Heart right ventricle (tissue), 16 donors: ENCODE measurements at regions not wholly inside any gene's neighbourhood (a gene's known extent, or its start where the extent isn't known, plus 50 kb on each side); places are given as distances from the start of the nearest gene placed in this dataset.
A peak's percentile ranks its signal among the peaks of the same experiment; 100 is the strongest.

Source experiments
- ATAC-seq, 8 donors: fragments of 200-7000 bp; cut with Tn5 transposase; one replicate each; pipeline ENCODE4 v1.9.1; 2020; ENCODE audit warnings: mild to moderate bottlenecking in 8 of 8, moderate library complexity in 8 of 8, moderate number of reproducible peaks in 1 of 8
- DNase-seq, 2 donors: peaks; one replicate each; pipeline ENCODE4 v3.0.0-alpha.2; 2020
- H3K27ac ChIP-seq, 10 donors: fragments of 200-600 bp; sonication (generic) in 2 of 10; one replicate each; pipeline versions ENCODE4 v1.5.0 to v1.8.0; 2020 to 2022; ENCODE audit warnings: mild to moderate bottlenecking in 3 of 10
- H3K27me3 ChIP-seq, 7 donors: fragments of 200-600 bp; one replicate each; pipeline ENCODE4 v1.8.0; 2021 to 2022; ENCODE audit warnings: mild to moderate bottlenecking in 2 of 7
- H3K36me3 ChIP-seq, 9 donors: fragments of 200-600 bp; sonication (generic) in 1 of 9; one replicate each; pipeline versions ENCODE4 v1.5.0 to v1.8.0; 2020 to 2022; ENCODE audit warnings: mild to moderate bottlenecking in 2 of 9
- H3K4me1 ChIP-seq, 9 donors: fragments of 200-600 bp; sonication (generic) in 1 of 9; one replicate each; pipeline versions ENCODE4 v1.5.0 to v1.8.0; 2020 to 2022; ENCODE audit warnings: mild to moderate bottlenecking in 4 of 9
- H3K4me3 ChIP-seq, 10 donors: fragments of 200-600 bp; sonication (generic) in 2 of 10; one replicate each; pipeline versions ENCODE4 v1.5.0 to v1.8.0; 2020 to 2022; ENCODE audit warnings: mild to moderate bottlenecking in 7 of 10, moderate library complexity in 2 of 10
- H3K9me3 ChIP-seq, 11 donors: fragments of 200-600 bp in 10 of 11; sonication (generic) in 2 of 11; one replicate each; pipeline versions ENCODE4 v1.5.0 to v1.8.0; 2013 to 2022; ENCODE audit warnings: mild to moderate bottlenecking in 2 of 11, control low read depth in 1 of 11, moderate library complexity in 1 of 11
- WGBS, 2 donors: extraction: QIAGEN DNeasy Blood & Tissue Kit; methylation state at CpG; one replicate each; pipeline ENCODE4 v1.1.7; 2013; ENCODE audit warnings: inconsistent platforms in 1 of 2; 5-methylcytosine and 5-hydroxymethylcytosine counted together
- intact Hi-C, 10 donors: fragments of 100-400 bp; cut with DNase I; formaldehyde crosslinking; loops; one replicate each; pipeline versions ENCODE4 v1.11.1 to v1.14.2; 2022
- TF ChIP-seq, protein P1 (sequence below), 9 donors: fragments of 200-600 bp; sonication (generic) in 2 of 9; IDR thresholded peaks; one replicate each; pipeline versions ENCODE4 v1.5.0 to v1.8.0; 2021 to 2022; ENCODE audit warnings: antibody characterized with exemption in 9 of 9, mild to moderate bottlenecking in 5 of 9, moderate library complexity in 1 of 9
- donor health status: Arrhythmogenic right ventricular cardiomyopathy.
- donor health status: ischemic (EF 13 %, LVEDD 7.1; RV severe dilation, severe dysfunction).
- donor health status: healthy with polysubstance abuse.
- donor health status: DM: no; HTN: yes; CAD: no.
- donor health status: DM: no; HTN: no; CAD: no.
- donor health status: ischemic (EF 25% LVEDD 6.9; RV normal size, moderate dysfunction).
- donor health status: ischemic (EF 25% LVEDD 5.7; RV mildly dilated, moderate dysfunction).
- donor health status: healthy.
- donor health status: DM: yes; HTN: yes; CAD: no.
- donor health status: Ischemic cardiomyopathy.
- donor health status: ischemic (EF 35%, LVEDD 5.7; RV mildly dilated, moderate dysfunction).
- donor health status: nonischemic (EF 11% LVEDD 7.7; RV severe dilation, severe dysfunction).
- donor health status: DM: yes; HTN: yes; CAD: no.
- donor health status: PGD.
- donor health status: ischemic (EF 29% LVEDD 5.4; RV normal size, mild dysfunction).
- donor health status: nonischemic (EF 23%, LVEDD 6.1; RV moderate dilation, normal function).

DNA sequence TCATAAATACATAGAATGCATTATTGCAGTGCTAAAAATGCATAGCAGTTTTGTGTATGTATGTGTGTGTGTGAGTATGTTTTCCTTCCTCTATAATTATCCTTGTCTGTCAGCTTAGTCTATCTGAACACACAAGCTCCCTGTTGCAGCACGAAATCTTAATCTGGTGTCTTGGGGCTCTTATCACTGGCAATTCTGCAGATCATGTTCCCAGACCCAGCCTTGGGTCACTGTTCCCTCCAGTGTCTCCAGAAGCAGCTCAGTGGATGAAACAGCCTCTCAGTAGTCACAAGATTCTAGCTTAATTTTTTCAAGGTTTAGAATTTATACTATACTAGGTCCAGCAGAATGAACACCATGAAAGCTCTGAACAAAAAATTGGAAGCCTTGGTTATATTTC, 777.9 kb downstream of the MRPL39 start:
- TF ChIP-seq, protein P1, sequence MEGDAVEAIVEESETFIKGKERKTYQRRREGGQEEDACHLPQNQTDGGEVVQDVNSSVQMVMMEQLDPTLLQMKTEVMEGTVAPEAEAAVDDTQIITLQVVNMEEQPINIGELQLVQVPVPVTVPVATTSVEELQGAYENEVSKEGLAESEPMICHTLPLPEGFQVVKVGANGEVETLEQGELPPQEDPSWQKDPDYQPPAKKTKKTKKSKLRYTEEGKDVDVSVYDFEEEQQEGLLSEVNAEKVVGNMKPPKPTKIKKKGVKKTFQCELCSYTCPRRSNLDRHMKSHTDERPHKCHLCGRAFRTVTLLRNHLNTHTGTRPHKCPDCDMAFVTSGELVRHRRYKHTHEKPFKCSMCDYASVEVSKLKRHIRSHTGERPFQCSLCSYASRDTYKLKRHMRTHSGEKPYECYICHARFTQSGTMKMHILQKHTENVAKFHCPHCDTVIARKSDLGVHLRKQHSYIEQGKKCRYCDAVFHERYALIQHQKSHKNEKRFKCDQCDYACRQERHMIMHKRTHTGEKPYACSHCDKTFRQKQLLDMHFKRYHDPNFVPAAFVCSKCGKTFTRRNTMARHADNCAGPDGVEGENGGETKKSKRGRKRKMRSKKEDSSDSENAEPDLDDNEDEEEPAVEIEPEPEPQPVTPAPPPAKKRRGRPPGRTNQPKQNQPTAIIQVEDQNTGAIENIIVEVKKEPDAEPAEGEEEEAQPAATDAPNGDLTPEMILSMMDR (IDR thresholded peaks at IDR 0.05), result no peak
- DNase-seq, result no peak
- 15 to 17% methylated on average over 1 of the region's 1 CpG for WGBS, 2 donors
- H3K4me1 ChIP-seq, result no peaks in the 10 kb centered on the region
- no peaks in the 10 kb centered on the region for H3K27me3 ChIP-seq
- H3K27ac ChIP-seq, result peak overlapping the region in 1 of 10 donors; percentile 11
- intact Hi-C loops, result loop anchor here in 1 of 10 donors (10.0 kb wide), 1 partner anchor 55 kb away; no protein-coding TSS in a partner anchor
- no peaks in the 10 kb centered on the region for H3K36me3 ChIP-seq
- H3K9me3 ChIP-seq, result no peaks in the 10 kb centered on the region
- no peak for ATAC-seq
- H3K4me3 ChIP-seq, result no peak overlapping the region

DNA sequence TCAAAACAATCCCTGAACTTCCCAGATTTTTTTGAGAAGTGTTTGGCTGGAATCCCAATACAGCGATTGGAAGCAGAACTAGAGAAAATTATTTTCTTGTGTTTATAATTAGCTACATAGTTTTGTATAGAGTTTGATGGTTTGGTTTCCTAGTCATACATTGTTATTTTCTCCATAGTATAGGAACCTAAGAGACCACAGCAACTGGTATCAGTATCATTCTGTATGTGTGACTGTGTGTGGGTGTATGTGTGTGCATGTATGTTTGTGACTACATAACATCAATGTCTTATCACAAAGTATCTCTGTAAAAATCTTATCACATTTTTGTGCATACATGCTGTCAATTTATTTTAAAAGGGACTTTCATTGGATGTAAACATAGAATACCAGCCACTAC, 780.5 kb downstream of the MRPL39 start:
- DNase-seq, result no peak
- H3K9me3 ChIP-seq, result no peaks in the 10 kb centered on the region
- H3K36me3 ChIP-seq, result no peaks in the 10 kb centered on the region
- no peak for ATAC-seq
- TF ChIP-seq, protein P1 (IDR thresholded peaks at IDR 0.05), result no peak
- H3K4me1 ChIP-seq, result no peaks in the 10 kb centered on the region
- intact Hi-C loops, result loop anchor here in 1 of 10 donors (10.0 kb wide), 1 partner anchor 52 kb away; no protein-coding TSS in a partner anchor
- WGBS, 2 donors, result 53 to 81% methylated on average over 1 of the region's 1 CpG
- H3K27ac ChIP-seq, result no peak overlapping the region
- H3K27me3 ChIP-seq, result no peaks in the 10 kb centered on the region
- no peak overlapping the region for H3K4me3 ChIP-seq

DNA sequence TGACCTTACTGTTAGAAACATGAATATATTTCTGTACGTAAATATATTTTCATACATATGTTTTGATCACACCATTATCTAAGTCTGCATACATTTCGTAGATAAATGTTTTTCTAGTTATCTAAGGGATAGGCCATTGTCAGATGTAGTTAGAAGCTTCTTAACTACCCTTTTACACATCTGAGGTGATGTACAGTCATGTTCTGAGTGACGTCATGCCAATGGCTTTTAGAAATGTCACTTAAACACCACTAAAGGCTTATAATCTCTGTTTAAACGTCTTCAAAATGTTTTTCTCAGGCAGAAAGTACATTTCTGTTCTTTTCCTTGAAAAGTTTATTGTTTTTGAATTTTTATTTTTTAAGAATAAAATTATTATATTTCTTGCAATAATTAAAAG, 781.9 kb downstream of the MRPL39 start:
- Histone ChIP-seq H3K36me3 (no peaks in the 10 kb centered on the region), H3K27ac (no peak overlapping the region), H3K4me3 (no peak overlapping the region), H3K9me3 (no peaks in the 10 kb centered on the region), H3K27me3 (no peaks in the 10 kb centered on the region), H3K4me1 (no peaks in the 10 kb centered on the region)
- 54 to 61% methylated on average over 4 of the region's 4 CpGs for WGBS, 2 donors
- DNase-seq (no peak), ATAC-seq (no peak)
- intact Hi-C loops, result loop anchor here in 1 of 10 donors (10.0 kb wide), 1 partner anchor 51 kb away; no protein-coding TSS in a partner anchor
- TF ChIP-seq, protein P1 (IDR thresholded peaks at IDR 0.05), result no peak

DNA sequence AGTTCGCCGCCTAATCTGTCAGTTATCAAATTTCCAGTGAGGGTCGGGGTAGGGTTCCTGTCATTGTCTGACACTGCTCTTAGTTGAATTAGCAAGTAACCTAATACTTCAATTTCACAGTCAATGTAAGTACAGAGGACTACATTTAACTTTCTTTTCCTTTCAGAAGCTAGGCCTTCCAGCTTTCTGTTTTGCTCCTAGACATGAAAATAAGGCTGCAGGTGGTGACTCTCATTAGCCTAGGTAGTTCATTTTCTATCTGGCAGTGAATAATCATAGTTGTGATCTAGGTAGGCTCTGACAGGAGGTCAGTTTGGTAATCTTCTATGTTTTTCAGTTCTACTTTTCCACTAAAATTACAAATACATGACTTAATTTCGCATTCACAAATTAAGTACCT, 783.1 kb downstream of the MRPL39 start:
- WGBS, 2 donors, result 76 to 80% methylated on average over 4 of the region's 4 CpGs
- Histone ChIP-seq H3K4me3 (no peak overlapping the region), H3K27ac (no peak overlapping the region), H3K4me1 (no peaks in the 10 kb centered on the region), H3K27me3 (no peaks in the 10 kb centered on the region), H3K36me3 (no peaks in the 10 kb centered on the region), H3K9me3 (no peaks in the 10 kb centered on the region)
- ATAC-seq (no peak), DNase-seq (no peak)
- intact Hi-C loops, result loop anchor here in 1 of 10 donors (10.0 kb wide), 1 partner anchor 49 kb away; no protein-coding TSS in a partner anchor
- TF ChIP-seq, protein P1 (IDR thresholded peaks at IDR 0.05), result no peak
